Gastroesophageal sphincter (tissue), 4 donors: ENCODE measurements at regions not wholly inside any gene's neighbourhood (a gene's known extent, or its start where the extent isn't known, plus 50 kb on each side); places are given as distances from the start of the nearest gene placed in this dataset.

ENCODE experiments used
- ATAC-seq: fragments of 150-250 bp; one replicate; pipeline ENCODE4 v1.9.1; 2016; ENCODE audit warnings: mild to moderate bottlenecking, moderate library complexity
- H3K27ac ChIP-seq, 4 donors: fragments of 200-600 bp; sonication (generic) in 3 of 4; 1 replicate in 3 of 4; 2 replicates in 1 of 4; pipeline ENCODE4 v1.5.1; 2016 to 2019
- H3K27me3 ChIP-seq: fragments of 200-600 bp; sonication (generic); one replicate; pipeline ENCODE4 v1.5.1; 2019
- H3K36me3 ChIP-seq, 2 donors: fragments of 200-600 bp; sonication (generic); one replicate each; pipeline ENCODE4 v1.5.1; 2019; ENCODE audit warnings: control low read depth in 1 of 2
- H3K4me1 ChIP-seq, 3 donors: fragments of 200-600 bp; sonication (generic); 1 replicate in 2 of 3; 2 replicates in 1 of 3; pipeline ENCODE4 v1.5.1; 2016 to 2019; ENCODE audit warnings: control low read depth in 2 of 3
- H3K4me3 ChIP-seq, 2 donors: fragments of 200-600 bp; sonication (generic); one replicate each; pipeline ENCODE4 v1.5.1; 2019; ENCODE audit warnings: mild to moderate bottlenecking in 1 of 2, moderate library complexity in 1 of 2
- H3K9me3 ChIP-seq, 3 donors: fragments of 200-600 bp; sonication (generic); one replicate each; pipeline ENCODE4 v1.5.1; 2017 to 2019; ENCODE audit warnings: control low read depth in 2 of 3
- CTCF ChIP-seq, 4 experiments: fragments of 200-600 bp in 2 of 4; fragments of 450-650 bp in 2 of 4; sonication (generic) in 1 of 4; IDR thresholded peaks; one replicate each; pipeline ENCODE4 v1.5.1; 2017 to 2019; ENCODE audit warnings: antibody characterized with exemption in 4 of 4, mild to moderate bottlenecking in 2 of 4, moderate library complexity in 2 of 4
- EP300 ChIP-seq: sonication (generic); formaldehyde crosslinking; IDR thresholded peaks from one replicate; pipeline ENCODE4 v1.6.1; 2017; ENCODE audit warnings: antibody characterized with exemption, mild to moderate bottlenecking
- POLR2A ChIP-seq, 2 donors: fragments of 450-650 bp; IDR thresholded peaks; one replicate each; pipeline ENCODE4 v1.6.1; 2017; ENCODE audit warnings: antibody characterized with exemption in 2 of 2, mild to moderate bottlenecking in 2 of 2, moderate library complexity in 1 of 2
- POLR2AphosphoS5 ChIP-seq: sonication (generic); formaldehyde crosslinking; IDR thresholded peaks from one replicate; pipeline ENCODE4 v1.6.1; 2017; ENCODE audit warnings: antibody characterized with exemption
- WGBS, 2 donors: methylation state at CpG; one replicate each; pipeline ENCODE4 v1.1.5; 2018; ENCODE audit warnings: low coverage in 1 of 2; 5-methylcytosine and 5-hydroxymethylcytosine counted together

- Histone ChIP-seq H3K4me1 (peaks cover 0 to 20% (median 3%) of the 10 kb centered on the region in 3 donors), H3K9me3 (no peaks in the 10 kb centered on the region), H3K27ac (no peak overlapping the region), H3K36me3 (no peaks in the 10 kb centered on the region), H3K27me3 (no peaks in the 10 kb centered on the region), H3K4me3 (no peak overlapping the region)
- 67 to 82% methylated on average over 2 to 6 of the region's 6 CpGs for WGBS, 2 donors
- no peak for TF ChIP-seq EP300
- TF ChIP-seq POLR2A (IDR thresholded peaks at IDR 0.05), result no peak
- no peak for TF ChIP-seq CTCF (IDR thresholded peaks at IDR 0.05)
- TF ChIP-seq POLR2AphosphoS5, result no peak
- no peak for ATAC-seq
Measured at GRCh38 chr21:38957575-38958322, 152.0 kb downstream of the ETS2 start.

- no peak overlapping the region for H3K27ac ChIP-seq
- no peak overlapping the region for H3K4me3 ChIP-seq
- H3K4me1 ChIP-seq, result peaks cover 0 to 20% (median 3%) of the 10 kb centered on the region in 3 donors
- H3K27me3 ChIP-seq, result no peaks in the 10 kb centered on the region
- no peak for ATAC-seq
- H3K36me3 ChIP-seq, result no peaks in the 10 kb centered on the region
- WGBS, 2 donors, result 77 to 80% methylated on average over 2 to 7 of the region's 10 CpGs
- no peaks in the 10 kb centered on the region for H3K9me3 ChIP-seq
- TF ChIP-seq POLR2A (IDR thresholded peaks at IDR 0.05), result no peak
- TF ChIP-seq CTCF (IDR thresholded peaks at IDR 0.05), result no peak
- no peak for TF ChIP-seq POLR2AphosphoS5
- no peak for TF ChIP-seq EP300
Measured at GRCh38 chr21:38956856-38957571, 151.3 kb downstream of the ETS2 start.

- Histone ChIP-seq H3K27ac (no peak overlapping the region), H3K27me3 (no peaks in the 10 kb centered on the region), H3K9me3 (no peaks in the 10 kb centered on the region), H3K36me3 (no peaks in the 10 kb centered on the region), H3K4me3 (no peak overlapping the region), H3K4me1 (peaks cover 0 to 20% (median 3%) of the 10 kb centered on the region in 3 donors)
- ATAC-seq, result no peak
- 79 to 81% methylated on average over 4 to 5 of the region's 5 CpGs for WGBS, 2 donors
- TF ChIP-seq POLR2A (IDR thresholded peaks at IDR 0.05) (no peak), POLR2AphosphoS5 (no peak), EP300 (no peak), CTCF (IDR thresholded peaks at IDR 0.05) (no peak)
Measured at GRCh38 chr21:38956521-38956855, 150.8 kb downstream of the ETS2 start.

- no peaks in the 10 kb centered on the region for H3K36me3 ChIP-seq
- no peaks in the 10 kb centered on the region for H3K9me3 ChIP-seq
- H3K4me1 ChIP-seq, result peaks cover 0 to 20% (median 3%) of the 10 kb centered on the region in 3 donors
- WGBS, 2 donors, result 55 to 62% methylated on average over 4 to 6 of the region's 6 CpGs
- H3K27ac ChIP-seq, result no peak overlapping the region
- no peaks in the 10 kb centered on the region for H3K27me3 ChIP-seq
- TF ChIP-seq POLR2AphosphoS5, result no peak
- TF ChIP-seq EP300, result no peak
- no peak for TF ChIP-seq CTCF (IDR thresholded peaks at IDR 0.05)
- TF ChIP-seq POLR2A (IDR thresholded peaks at IDR 0.05), result no peak
- ATAC-seq, result no peak
- H3K4me3 ChIP-seq, result no peak overlapping the region
Measured at GRCh38 chr21:38956007-38956406, 150.3 kb downstream of the ETS2 start.

- peaks cover 0 to 20% (median 3%) of the 10 kb centered on the region in 3 donors for H3K4me1 ChIP-seq
- no peaks in the 10 kb centered on the region for H3K27me3 ChIP-seq
- H3K4me3 ChIP-seq, result no peak overlapping the region
- H3K36me3 ChIP-seq, result no peaks in the 10 kb centered on the region
- no peak overlapping the region for H3K27ac ChIP-seq
- 80 to 92% methylated on average over 6 to 8 of the region's 8 CpGs for WGBS, 2 donors
- ATAC-seq, result no peak
- H3K9me3 ChIP-seq, result no peaks in the 10 kb centered on the region
- TF ChIP-seq CTCF (IDR thresholded peaks at IDR 0.05) (no peak), POLR2AphosphoS5 (no peak), EP300 (no peak), POLR2A (IDR thresholded peaks at IDR 0.05) (no peak)
Measured at GRCh38 chr21:38955495-38955894, 149.8 kb downstream of the ETS2 start.
